K562 (cell line): ENCODE measurements at regions not wholly inside any gene's neighbourhood (a gene's known extent, or its start where the extent isn't known, plus 50 kb on each side); places are given as distances from the start of the nearest gene placed in this dataset.

Source experiments
- EHMT2 ChIP-seq: fragments of 450-650 bp; IDR thresholded peaks from 2 replicates; pipeline ENCODE4 v1.6.1; 2018; ENCODE audit warnings: antibody characterized with exemption
- FOXJ3 ChIP-seq: sonication (generic); formaldehyde crosslinking; IDR thresholded peaks from 2 replicates; pipeline ENCODE4 v1.4.0; 2020; ENCODE audit warnings: mild to moderate bottlenecking, missing genetic modification reagents
- LCOR ChIP-seq: sonication (generic); formaldehyde crosslinking; IDR thresholded peaks from 2 replicates; pipeline ENCODE4 v1.8.0; 2022; ENCODE audit warnings: mild to moderate bottlenecking, missing genetic modification reagents
- SETDB1 ChIP-seq: IDR thresholded peaks from one replicate; pipeline ENCODE4 v1.6.1; 2012; ENCODE audit warnings: low read length, control low read depth, inconsistent platforms
- SIN3A ChIP-seq, 2 experiments: fragments of 150-350 bp in 1 of 2; IDR thresholded peaks; 2 replicates each; pipeline ENCODE4 v1.6.1; 2011 to 2016; ENCODE audit warnings: borderline replicate concordance in 2 of 2, low read depth in 2 of 2, low read length in 2 of 2, mild to moderate bottlenecking in 2 of 2, moderate library complexity in 2 of 2; ENCODE audit not compliant: control insufficient read depth in 1 of 2
- XRCC5 ChIP-seq: fragments of 200-400 bp; formaldehyde crosslinking; IDR thresholded peaks from 2 replicates; pipeline ENCODE4 v1.6.1; 2017; ENCODE audit warnings: low read depth, mild to moderate bottlenecking, low read length
- YY1 ChIP-seq, 3 experiments: IDR thresholded peaks; 2 replicates each; pipeline ENCODE4 v1.6.1; 2011; ENCODE audit warnings: low read length in 2 of 3, mild to moderate bottlenecking in 2 of 3, moderate library complexity in 2 of 3, borderline replicate concordance in 1 of 3, control low read depth in 1 of 3, low read depth in 1 of 3; ENCODE audit not compliant: insufficient read depth in 3 of 3, insufficient replicate concordance in 2 of 3, control insufficient read depth in 1 of 3, insufficient read length in 1 of 3; ENCODE audit errors: extremely low read depth in 1 of 3
- ZNF274 ChIP-seq: IDR thresholded peaks from 2 replicates; pipeline ENCODE4 v1.6.1; 2011; ENCODE audit warnings: low read depth, mild to moderate bottlenecking, low read length, moderate library complexity, borderline replicate concordance
- TF ChIP-seq, protein P1 (sequence below): sonication (generic); formaldehyde crosslinking; IDR thresholded peaks from 2 replicates; pipeline ENCODE4 v1.5.0; 2020; ENCODE audit warnings: missing genetic modification reagents
- TF ChIP-seq, protein P2 (sequence below): sonication (generic); formaldehyde crosslinking; IDR thresholded peaks from 2 replicates; pipeline ENCODE4 v1.8.1; 2022; ENCODE audit warnings: missing genetic modification reagents

DNA sequence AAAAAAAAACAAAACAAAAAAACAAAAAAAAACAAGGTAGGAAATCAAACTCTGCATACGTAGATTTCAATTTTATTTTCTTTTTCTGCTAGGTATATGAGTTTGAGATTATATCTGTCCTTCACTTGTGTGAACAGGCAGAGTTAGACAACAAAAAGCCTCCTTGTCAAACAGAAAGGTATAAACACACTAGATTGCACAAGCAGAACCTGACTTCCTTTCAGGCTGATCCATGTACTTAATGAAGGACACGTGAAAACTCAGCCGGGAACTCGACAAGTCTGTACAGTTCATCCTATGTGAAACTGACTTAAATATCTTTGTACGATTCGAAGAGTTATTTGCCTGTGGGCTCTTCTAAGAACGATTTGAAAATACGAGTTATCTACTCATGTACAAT is 254.1 kb downstream of the ARL4A start:
- no peak for TF ChIP-seq EHMT2
- no peak for TF ChIP-seq YY1 (IDR thresholded peaks at IDR 0.05; ENCODE audit: borderline replicate concordance in 1 of 3, control insufficient read depth in 1 of 3, extremely low read depth in 1 of 3, insufficient read depth in 3 of 3, insufficient read length in 1 of 3, insufficient replicate concordance in 2 of 3, low read depth in 1 of 3, low read length in 2 of 3)
- no peak for TF ChIP-seq SETDB1
- no peak for TF ChIP-seq SIN3A (IDR thresholded peaks at IDR 0.05; ENCODE audit: borderline replicate concordance in 2 of 2, control insufficient read depth in 1 of 2, low read depth in 2 of 2, low read length in 2 of 2)
- TF ChIP-seq XRCC5, result no peak
- no peak for TF ChIP-seq FOXJ3 (CRISPR knock-in tag)
- TF ChIP-seq LCOR (CRISPR knock-in tag), result no peak
- TF ChIP-seq, protein P1, sequence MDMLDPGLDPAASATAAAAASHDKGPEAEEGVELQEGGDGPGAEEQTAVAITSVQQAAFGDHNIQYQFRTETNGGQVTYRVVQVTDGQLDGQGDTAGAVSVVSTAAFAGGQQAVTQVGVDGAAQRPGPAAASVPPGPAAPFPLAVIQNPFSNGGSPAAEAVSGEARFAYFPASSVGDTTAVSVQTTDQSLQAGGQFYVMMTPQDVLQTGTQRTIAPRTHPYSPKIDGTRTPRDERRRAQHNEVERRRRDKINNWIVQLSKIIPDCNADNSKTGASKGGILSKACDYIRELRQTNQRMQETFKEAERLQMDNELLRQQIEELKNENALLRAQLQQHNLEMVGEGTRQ (CRISPR knock-in tag), result no peak
- TF ChIP-seq ZNF274, result no peak
- TF ChIP-seq, protein P2, sequence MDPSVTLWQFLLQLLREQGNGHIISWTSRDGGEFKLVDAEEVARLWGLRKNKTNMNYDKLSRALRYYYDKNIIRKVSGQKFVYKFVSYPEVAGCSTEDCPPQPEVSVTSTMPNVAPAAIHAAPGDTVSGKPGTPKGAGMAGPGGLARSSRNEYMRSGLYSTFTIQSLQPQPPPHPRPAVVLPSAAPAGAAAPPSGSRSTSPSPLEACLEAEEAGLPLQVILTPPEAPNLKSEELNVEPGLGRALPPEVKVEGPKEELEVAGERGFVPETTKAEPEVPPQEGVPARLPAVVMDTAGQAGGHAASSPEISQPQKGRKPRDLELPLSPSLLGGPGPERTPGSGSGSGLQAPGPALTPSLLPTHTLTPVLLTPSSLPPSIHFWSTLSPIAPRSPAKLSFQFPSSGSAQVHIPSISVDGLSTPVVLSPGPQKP (CRISPR knock-in tag), result no peak
